ENCODE measurements at regions not wholly inside any gene's neighbourhood (a gene's known extent, or its start where the extent isn't known, plus 50 kb on each side); places are given as distances from the start of the nearest gene placed in this dataset.

- Histone ChIP-seq H3K4me3 (no peak overlapping the region), H3K27ac (ENCODE audit: low read depth in 1 of 2, low read length in 1 of 2) (no peak overlapping the region), H3K27me3 (ENCODE audit: control insufficient read depth in 3 of 3, insufficient read depth in 3 of 3, low read length in 2 of 3) (no peaks in the 10 kb centered on the region), H3K36me3 (ENCODE audit: control insufficient read depth in 4 of 4, insufficient read depth in 4 of 4, low read length in 4 of 4) (no peaks in the 10 kb centered on the region), H3K9ac (ENCODE audit: insufficient read depth in 1 of 2, low read length in 2 of 2) (no peak overlapping the region), H3K9me3 (ENCODE audit: control insufficient read depth in 4 of 4, insufficient read depth in 3 of 4, low read length in 3 of 4) (peaks cover 0 to under 1% (median 0%) of the 10 kb centered on the region in 4 donors), H3K4me1 (ENCODE audit: control insufficient read depth in 5 of 5, insufficient read depth in 5 of 5, low read length in 5 of 5) (peaks cover 0 to 14% (median 4%) of the 10 kb centered on the region in 5 donors)
- TF ChIP-seq CTCF (IDR thresholded peaks at IDR 0.05; ENCODE audit: control extremely low read depth, extremely low read depth), result no peak
- DNase-seq (no peak), ATAC-seq (ENCODE audit: insufficient read depth, low FRiP score) (no peak)
- 78 to 84% methylated on average over 14 of the region's 14 CpGs for WGBS, 2 donors
Observed at GRCh38 chr10:131726967-131727366, 173.8 kb upstream of the PPP2R2D start.

- Histone ChIP-seq H3K27me3 (ENCODE audit: control insufficient read depth in 3 of 3, insufficient read depth in 3 of 3, low read length in 2 of 3) (no peaks in the 10 kb centered on the region), H3K4me1 (ENCODE audit: control insufficient read depth in 5 of 5, insufficient read depth in 5 of 5, low read length in 5 of 5) (peaks cover 0 to 14% (median 4%) of the 10 kb centered on the region in 5 donors), H3K36me3 (ENCODE audit: control insufficient read depth in 4 of 4, insufficient read depth in 4 of 4, low read length in 4 of 4) (no peaks in the 10 kb centered on the region), H3K4me3 (no peak overlapping the region), H3K27ac (ENCODE audit: low read depth in 1 of 2, low read length in 1 of 2) (no peak overlapping the region), H3K9ac (ENCODE audit: insufficient read depth in 1 of 2, low read length in 2 of 2) (no peak overlapping the region), H3K9me3 (ENCODE audit: control insufficient read depth in 4 of 4, insufficient read depth in 3 of 4, low read length in 3 of 4) (peaks cover 0 to 6% (median 2%) of the 10 kb centered on the region in 4 donors)
- no peak for TF ChIP-seq CTCF (IDR thresholded peaks at IDR 0.05; ENCODE audit: control extremely low read depth, extremely low read depth)
- DNase-seq, result no peak
- ATAC-seq (ENCODE audit: insufficient read depth, low FRiP score), result no peak
- 94 to 95% methylated on average over 12 of the region's 12 CpGs for WGBS, 2 donors
Observed at GRCh38 chr10:131727560-131727959, 173.2 kb upstream of the PPP2R2D start.

GRCh38 chr10:131728286-131729228 lies 172.3 kb upstream of the PPP2R2D start:
- no peaks in the 10 kb centered on the region for H3K27me3 ChIP-seq (ENCODE audit: control insufficient read depth in 3 of 3, insufficient read depth in 3 of 3, low read length in 2 of 3)
- ATAC-seq (ENCODE audit: insufficient read depth, low FRiP score) (no peak), DNase-seq (no peak)
- no peak overlapping the region for H3K4me3 ChIP-seq
- peaks cover 0 to 12% (median 3%) of the 10 kb centered on the region in 4 donors for H3K9me3 ChIP-seq (ENCODE audit: control insufficient read depth in 4 of 4, insufficient read depth in 3 of 4, low read length in 3 of 4)
- no peak overlapping the region for H3K9ac ChIP-seq (ENCODE audit: insufficient read depth in 1 of 2, low read length in 2 of 2)
- TF ChIP-seq CTCF (IDR thresholded peaks at IDR 0.05; ENCODE audit: control extremely low read depth, extremely low read depth), result no peak
- no peak overlapping the region for H3K27ac ChIP-seq (ENCODE audit: low read depth in 1 of 2, low read length in 1 of 2)
- H3K36me3 ChIP-seq (ENCODE audit: control insufficient read depth in 4 of 4, insufficient read depth in 4 of 4, low read length in 4 of 4), result no peaks in the 10 kb centered on the region
- WGBS, 2 donors, result 70 to 80% methylated on average over 16 of the region's 16 CpGs
- H3K4me1 ChIP-seq (ENCODE audit: control insufficient read depth in 5 of 5, insufficient read depth in 5 of 5, low read length in 5 of 5), result peaks cover 0 to 14% (median 4%) of the 10 kb centered on the region in 5 donors
